ENCODE measurements at regions not wholly inside any gene's neighbourhood (a gene's known extent, or its start where the extent isn't known, plus 50 kb on each side); places are given as distances from the start of the nearest gene placed in this dataset.

- no peak overlapping the region for H3K9ac ChIP-seq (ENCODE audit: low read length)
- H4K20me1 ChIP-seq (ENCODE audit: low read length), result no peaks in the 10 kb centered on the region
- H3K9me2 ChIP-seq (replicated peaks; ENCODE audit: low read length), result no peaks in the 10 kb centered on the region
- intact Hi-C loops (cut with micrococcal nuclease), result no loop called here
- no peaks in the 10 kb centered on the region for H3K36me3 ChIP-seq (ENCODE audit: low read depth, low read length)
- BruUV-seq (replicated peaks), result no TSS peak
- peaks cover 4% of the 10 kb centered on the region; the same call in 1 of the 2 replicates for H3K27me3 ChIP-seq (ENCODE audit: low read length)
- no peaks in the 10 kb centered on the region for H3K79me2 ChIP-seq (ENCODE audit: low read length)
- H3F3A ChIP-seq (ENCODE audit: low read length, unreplicated experiment), result no peaks in the 10 kb centered on the region
- ChIA-PET CTCF (no interaction called here), POLR2A (ENCODE audit: unreplicated experiment) (no interaction called here)
- ATAC-seq (no peak), DNase-seq (no peak)
- TF ChIP-seq EZH2phosphoT487 (IDR thresholded peaks at IDR 0.05; ENCODE audit: borderline replicate concordance, low read length) (no peak), CTCF (conservative IDR thresholded peaks at IDR 0.05; ENCODE audit: low read depth, low read length) (no peak), EZH2 (IDR thresholded peaks at IDR 0.05; ENCODE audit: low read length, unreplicated experiment) (no peak)
- no peaks in the 10 kb centered on the region for H3K4me1 ChIP-seq (ENCODE audit: insufficient read depth, low read length)
- no peak overlapping the region for H2AFZ ChIP-seq (ENCODE audit: low read length)
- no peak overlapping the region for H3K4me2 ChIP-seq (ENCODE audit: low read length)
- H3K4me3 ChIP-seq (ENCODE audit: low read length), result no peak overlapping the region
- 0 out of 2 replicates have a peak, but pooled peaks cover 4% of the 10 kb centered on the region for H3K9me3 ChIP-seq (ENCODE audit: low read length)
- no peak overlapping the region for H3K27ac ChIP-seq (ENCODE audit: low read length)
These were observed 1515.2 kb downstream of the FAM181B start for GRCh38 chr11:81218440-81218839.

- no TSS peak for BruUV-seq (replicated peaks)
- no peak overlapping the region for H3K4me3 ChIP-seq (ENCODE audit: low read length)
- no peaks in the 10 kb centered on the region for H3K9me2 ChIP-seq (replicated peaks; ENCODE audit: low read length)
- no peaks in the 10 kb centered on the region for H3F3A ChIP-seq (ENCODE audit: low read length, unreplicated experiment)
- H2AFZ ChIP-seq (ENCODE audit: low read length), result no peak overlapping the region
- no peaks in the 10 kb centered on the region for H4K20me1 ChIP-seq (ENCODE audit: low read length)
- H3K36me3 ChIP-seq (ENCODE audit: low read depth, low read length), result no peaks in the 10 kb centered on the region
- DNase-seq (no peak), ATAC-seq (no peak)
- H3K4me1 ChIP-seq (ENCODE audit: insufficient read depth, low read length), result no peaks in the 10 kb centered on the region
- CTCF ChIA-PET, result no interaction called here
- 0 out of 2 replicates have a peak, but pooled peaks cover 8% of the 10 kb centered on the region for H3K9me3 ChIP-seq (ENCODE audit: low read length)
- no peak overlapping the region for H3K27ac ChIP-seq (ENCODE audit: low read length)
- no peaks in the 10 kb centered on the region for H3K79me2 ChIP-seq (ENCODE audit: low read length)
- intact Hi-C loops (cut with micrococcal nuclease), result no loop called here
- POLR2A ChIA-PET (ENCODE audit: unreplicated experiment), result no interaction called here
- H3K27me3 ChIP-seq (ENCODE audit: low read length), result no peaks in the 10 kb centered on the region
- no peak overlapping the region for H3K4me2 ChIP-seq (ENCODE audit: low read length)
- no peak overlapping the region for H3K9ac ChIP-seq (ENCODE audit: low read length)
- no peak for TF ChIP-seq EZH2 (IDR thresholded peaks at IDR 0.05; ENCODE audit: low read length, unreplicated experiment)
- no peak for TF ChIP-seq CTCF (conservative IDR thresholded peaks at IDR 0.05; ENCODE audit: low read depth, low read length)
- TF ChIP-seq EZH2phosphoT487 (IDR thresholded peaks at IDR 0.05; ENCODE audit: borderline replicate concordance, low read length), result no peak
These were observed 1522.6 kb downstream of the FAM181B start for GRCh38 chr11:81211050-81211449.

- H2AFZ ChIP-seq (ENCODE audit: low read length), result no peak overlapping the region
- H3K36me3 ChIP-seq (ENCODE audit: low read depth, low read length), result no peaks in the 10 kb centered on the region
- H3K4me1 ChIP-seq (ENCODE audit: insufficient read depth, low read length), result no peaks in the 10 kb centered on the region
- H3K27me3 ChIP-seq (ENCODE audit: low read length), result no peaks in the 10 kb centered on the region
- no peaks in the 10 kb centered on the region for H3K79me2 ChIP-seq (ENCODE audit: low read length)
- no TSS peak for BruUV-seq (replicated peaks)
- TF ChIP-seq CTCF (conservative IDR thresholded peaks at IDR 0.05; ENCODE audit: low read depth, low read length) (no peak), EZH2 (IDR thresholded peaks at IDR 0.05; ENCODE audit: low read length, unreplicated experiment) (no peak), EZH2phosphoT487 (IDR thresholded peaks at IDR 0.05; ENCODE audit: borderline replicate concordance, low read length) (no peak)
- H4K20me1 ChIP-seq (ENCODE audit: low read length), result no peaks in the 10 kb centered on the region
- no peaks in the 10 kb centered on the region for H3K9me2 ChIP-seq (replicated peaks; ENCODE audit: low read length)
- H3K4me3 ChIP-seq (ENCODE audit: low read length), result no peak overlapping the region
- no peaks in the 10 kb centered on the region for H3F3A ChIP-seq (ENCODE audit: low read length, unreplicated experiment)
- no peak for ATAC-seq
- no peak overlapping the region for H3K27ac ChIP-seq (ENCODE audit: low read length)
- no peak overlapping the region for H3K4me2 ChIP-seq (ENCODE audit: low read length)
- no peak for DNase-seq
- 0 out of 2 replicates have a peak, but pooled peaks cover 11% of the 10 kb centered on the region for H3K9me3 ChIP-seq (ENCODE audit: low read length)
- ChIA-PET CTCF (no interaction called here), POLR2A (ENCODE audit: unreplicated experiment) (no interaction called here)
- H3K9ac ChIP-seq (ENCODE audit: low read length), result no peak overlapping the region
- intact Hi-C loops (cut with micrococcal nuclease), result no loop called here
These were observed 1526.1 kb downstream of the FAM181B start for GRCh38 chr11:81207421-81208054.

Measured in PC-3 (cell line).